C4-2B (cell line): ENCODE measurements at regions not wholly inside any gene's neighbourhood (a gene's known extent, or its start where the extent isn't known, plus 50 kb on each side); places are given as distances from the start of the nearest gene placed in this dataset.

Experiments used
- CTCF ChIP-seq: fragments of 450-650 bp; conservative IDR thresholded peaks from 2 replicates; pipeline ENCODE4 v1.5.1; 2017; ENCODE audit warnings: mild to moderate bottlenecking
- ZFX ChIP-seq: fragments of 450-650 bp; IDR thresholded peaks from 2 replicates; pipeline ENCODE4 v1.6.1; 2017

- TF ChIP-seq CTCF (no peak), ZFX (no peak)
Observed at GRCh38 chr16:17887963-17888362, 417.2 kb upstream of the XYLT1 start.
